Gastrocnemius medialis (tissue), 4 donors: ENCODE measurements at regions not wholly inside any gene's neighbourhood (a gene's known extent, or its start where the extent isn't known, plus 50 kb on each side); places are given as distances from the start of the nearest gene placed in this dataset.

ENCODE experiments used
- ATAC-seq, 2 donors: fragments of 150-250 bp; one replicate each; pipeline ENCODE4 v1.9.1; 2016
- DNase-seq, 2 donors: peaks; one replicate each; pipeline ENCODE4 v3.0.0-alpha.2; 2019
- H3K27ac ChIP-seq, 4 donors: fragments of 200-600 bp; sonication (generic); 1 replicate in 1 of 4; 2 replicates in 3 of 4; pipeline ENCODE4 v1.5.1; 2016 to 2018; ENCODE audit warnings: mild to moderate bottlenecking in 2 of 4, moderate library complexity in 1 of 4
- H3K27me3 ChIP-seq, 3 donors: fragments of 200-600 bp; sonication (generic) in 2 of 3; 1 replicate in 1 of 3; 2 replicates in 2 of 3; pipeline versions ENCODE4 v1.5.1 to v1.6.0; 2016 to 2019; ENCODE audit warnings: mild to moderate bottlenecking in 1 of 3, moderate library complexity in 1 of 3
- H3K36me3 ChIP-seq, 2 donors: fragments of 200-600 bp; sonication (generic) in 1 of 2; one replicate each; pipeline ENCODE4 v1.5.1; 2017 to 2018
- H3K4me1 ChIP-seq, 2 donors: fragments of 200-600 bp; sonication (generic) in 1 of 2; one replicate each; pipeline ENCODE4 v1.5.1; 2016 to 2017; ENCODE audit warnings: mild to moderate bottlenecking in 2 of 2
- H3K4me3 ChIP-seq, 4 donors: fragments of 200-600 bp; sonication (generic) in 3 of 4; 1 replicate in 1 of 4; 2 replicates in 3 of 4; pipeline ENCODE4 v1.5.1; 2016 to 2019; ENCODE audit warnings: mild to moderate bottlenecking in 2 of 4
- H3K9me3 ChIP-seq, 3 donors: fragments of 200-600 bp; sonication (generic) in 2 of 3; 1 replicate in 1 of 3; 2 replicates in 2 of 3; pipeline ENCODE4 v1.5.1; 2016 to 2019
- POLR2A ChIP-seq, 2 donors: fragments of 450-650 bp; IDR thresholded peaks; one replicate each; pipeline ENCODE4 v1.6.1; 2017; ENCODE audit warnings: antibody characterized with exemption in 2 of 2, mild to moderate bottlenecking in 2 of 2, moderate library complexity in 2 of 2
- in situ Hi-C, 4 donors: fragments of 200-750 bp; cut with MboI; loops; one replicate each; pipeline versions ENCODE4 v1.15.0 to v1.8.0; 2017; ENCODE audit warnings: low sequenced_read_pairs in 4 of 4
- intact Hi-C: fragments of 100-400 bp; cut with DNase I; formaldehyde crosslinking; loops from one replicate; pipeline ENCODE4 v1.15.1; 2023; ENCODE audit warnings: low total_unique reads
- TF ChIP-seq, protein P1 (sequence below), 5 experiments: fragments of 450-650 bp in 3 of 5; fragments of 200-600 bp in 2 of 5; sonication (generic) in 2 of 5; IDR thresholded peaks in 4 of 5; conservative IDR thresholded peaks in 1 of 5; 1 replicate in 4 of 5; 2 replicates in 1 of 5; pipeline ENCODE4 v1.5.1; 2016 to 2019; ENCODE audit warnings: antibody characterized with exemption in 5 of 5, mild to moderate bottlenecking in 3 of 5, moderate library complexity in 3 of 5

DNA sequence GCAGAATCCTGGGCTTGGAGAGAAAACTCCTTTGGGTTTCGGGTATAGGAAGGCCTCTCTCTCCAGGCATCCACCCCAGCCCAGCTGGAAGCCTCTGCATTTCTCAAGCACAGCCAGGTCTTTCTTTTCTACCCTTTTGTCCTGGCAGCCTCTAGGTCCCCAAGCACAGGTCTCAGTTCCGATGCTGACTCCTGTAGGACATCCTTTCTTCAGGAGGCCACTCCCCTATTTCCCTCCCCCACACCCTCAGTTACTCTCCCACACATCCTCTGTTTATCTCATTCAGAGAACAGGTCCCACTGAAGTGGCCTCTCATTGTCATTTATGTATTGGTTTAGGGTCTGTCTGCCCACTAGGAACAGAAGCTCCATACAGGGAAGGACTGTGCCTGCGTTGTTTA, 352.6 kb downstream of the VRK1 start:
- DNase-seq (no peak), ATAC-seq (no peak)
- in situ Hi-C loops: no loop called here
- Histone ChIP-seq H3K4me1 (no peaks in the 10 kb centered on the region), H3K4me3 (no peak overlapping the region), H3K36me3 (no peaks in the 10 kb centered on the region), H3K27ac (no peak overlapping the region), H3K27me3 (no peaks in the 10 kb centered on the region), H3K9me3 (no peaks in the 10 kb centered on the region)
- TF ChIP-seq, protein P1, sequence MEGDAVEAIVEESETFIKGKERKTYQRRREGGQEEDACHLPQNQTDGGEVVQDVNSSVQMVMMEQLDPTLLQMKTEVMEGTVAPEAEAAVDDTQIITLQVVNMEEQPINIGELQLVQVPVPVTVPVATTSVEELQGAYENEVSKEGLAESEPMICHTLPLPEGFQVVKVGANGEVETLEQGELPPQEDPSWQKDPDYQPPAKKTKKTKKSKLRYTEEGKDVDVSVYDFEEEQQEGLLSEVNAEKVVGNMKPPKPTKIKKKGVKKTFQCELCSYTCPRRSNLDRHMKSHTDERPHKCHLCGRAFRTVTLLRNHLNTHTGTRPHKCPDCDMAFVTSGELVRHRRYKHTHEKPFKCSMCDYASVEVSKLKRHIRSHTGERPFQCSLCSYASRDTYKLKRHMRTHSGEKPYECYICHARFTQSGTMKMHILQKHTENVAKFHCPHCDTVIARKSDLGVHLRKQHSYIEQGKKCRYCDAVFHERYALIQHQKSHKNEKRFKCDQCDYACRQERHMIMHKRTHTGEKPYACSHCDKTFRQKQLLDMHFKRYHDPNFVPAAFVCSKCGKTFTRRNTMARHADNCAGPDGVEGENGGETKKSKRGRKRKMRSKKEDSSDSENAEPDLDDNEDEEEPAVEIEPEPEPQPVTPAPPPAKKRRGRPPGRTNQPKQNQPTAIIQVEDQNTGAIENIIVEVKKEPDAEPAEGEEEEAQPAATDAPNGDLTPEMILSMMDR (IDR thresholded peaks at IDR 0.05 in 4 of 5, conservative IDR thresholded peaks at IDR 0.05 in 1 of 5): no peak
- no peak for TF ChIP-seq POLR2A (IDR thresholded peaks at IDR 0.05)
- intact Hi-C loops: no loop called here

DNA sequence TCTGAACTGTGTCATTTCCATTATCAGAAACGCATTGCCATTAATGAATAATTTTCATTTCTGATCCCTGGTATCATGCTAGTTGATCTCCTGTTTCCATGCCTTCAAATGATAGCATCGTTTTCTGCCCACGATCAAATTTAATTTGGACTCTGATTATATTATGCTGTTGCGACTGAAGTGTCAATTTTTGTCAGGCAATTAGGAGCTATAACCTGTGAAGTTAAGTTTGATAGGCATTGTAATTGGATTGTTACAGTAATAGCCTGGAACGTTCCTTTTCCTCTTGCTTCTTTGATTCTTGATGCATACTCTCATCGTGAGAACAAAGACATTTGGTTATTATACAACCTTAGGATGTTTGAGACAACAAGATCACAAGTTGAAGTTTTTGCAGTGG, 356.3 kb downstream of the VRK1 start:
- no peak overlapping the region for H3K27ac ChIP-seq
- no peaks in the 10 kb centered on the region for H3K27me3 ChIP-seq
- no peaks in the 10 kb centered on the region for H3K36me3 ChIP-seq
- H3K4me1 ChIP-seq: no peaks in the 10 kb centered on the region
- no peaks in the 10 kb centered on the region for H3K9me3 ChIP-seq
- in situ Hi-C loops: no loop called here
- no peak for DNase-seq
- no peak for TF ChIP-seq POLR2A (IDR thresholded peaks at IDR 0.05)
- TF ChIP-seq, protein P1 (IDR thresholded peaks at IDR 0.05 in 4 of 5, conservative IDR thresholded peaks at IDR 0.05 in 1 of 5): no peak
- no peak for ATAC-seq
- H3K4me3 ChIP-seq: no peak overlapping the region
- intact Hi-C loops: no loop called here

DNA sequence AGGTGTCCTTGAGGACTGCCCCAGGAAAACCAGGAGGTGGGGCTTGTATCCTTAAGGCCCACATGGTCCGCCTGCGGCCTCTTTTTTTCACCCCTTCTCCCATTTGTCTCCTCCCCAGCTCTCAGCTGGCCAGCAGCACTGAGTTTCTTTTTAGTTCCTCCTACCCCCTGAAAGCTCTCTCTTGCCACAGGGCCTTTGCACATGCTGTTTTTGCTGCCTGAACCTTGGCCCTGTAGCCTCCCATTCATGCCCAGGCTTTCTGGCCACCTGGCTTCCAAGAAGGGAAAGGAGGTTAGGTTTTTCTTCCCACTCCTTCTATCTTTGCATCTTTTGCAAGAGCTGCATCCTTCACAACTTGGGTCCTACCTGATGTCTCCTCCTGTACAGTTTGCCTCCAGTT, 358.1 kb downstream of the VRK1 start:
- H3K4me1 ChIP-seq: no peaks in the 10 kb centered on the region
- no peak overlapping the region for H3K27ac ChIP-seq
- no peaks in the 10 kb centered on the region for H3K9me3 ChIP-seq
- H3K36me3 ChIP-seq: no peaks in the 10 kb centered on the region
- TF ChIP-seq, protein P1 (IDR thresholded peaks at IDR 0.05 in 4 of 5, conservative IDR thresholded peaks at IDR 0.05 in 1 of 5): no peak
- TF ChIP-seq POLR2A (IDR thresholded peaks at IDR 0.05): no peak
- intact Hi-C loops: no loop called here
- in situ Hi-C loops: no loop called here
- DNase-seq (no peak), ATAC-seq (no peak)
- no peaks in the 10 kb centered on the region for H3K27me3 ChIP-seq
- no peak overlapping the region for H3K4me3 ChIP-seq

DNA sequence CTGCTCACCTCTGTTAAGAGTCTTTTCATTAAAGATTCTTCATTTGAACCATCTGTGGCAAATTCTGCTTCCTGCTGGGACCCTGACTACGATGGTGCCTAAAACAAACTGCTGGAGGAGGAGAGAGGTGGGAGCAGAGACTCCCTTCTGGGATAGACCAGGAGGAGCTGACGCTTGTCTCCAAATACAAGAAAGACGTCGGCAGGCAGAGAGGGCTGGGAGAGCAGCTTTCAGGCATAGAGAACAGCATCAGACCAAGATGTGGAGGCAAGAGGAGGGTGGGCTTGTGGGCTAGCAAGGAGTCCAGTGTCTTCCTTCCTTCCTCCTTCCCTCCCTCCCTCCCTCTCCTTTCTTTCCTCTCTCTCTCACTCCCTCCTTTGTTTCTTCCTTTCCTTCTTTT, 358.6 kb downstream of the VRK1 start:
- no peak overlapping the region for H3K4me3 ChIP-seq
- ATAC-seq (no peak), DNase-seq (no peak)
- TF ChIP-seq POLR2A (IDR thresholded peaks at IDR 0.05): no peak
- TF ChIP-seq, protein P1 (IDR thresholded peaks at IDR 0.05 in 4 of 5, conservative IDR thresholded peaks at IDR 0.05 in 1 of 5): no peak
- H3K27me3 ChIP-seq: no peaks in the 10 kb centered on the region
- H3K4me1 ChIP-seq: no peaks in the 10 kb centered on the region
- no peaks in the 10 kb centered on the region for H3K36me3 ChIP-seq
- in situ Hi-C loops (no loop called here), intact Hi-C loops (no loop called here)
- H3K27ac ChIP-seq: no peak overlapping the region
- H3K9me3 ChIP-seq: no peaks in the 10 kb centered on the region

DNA sequence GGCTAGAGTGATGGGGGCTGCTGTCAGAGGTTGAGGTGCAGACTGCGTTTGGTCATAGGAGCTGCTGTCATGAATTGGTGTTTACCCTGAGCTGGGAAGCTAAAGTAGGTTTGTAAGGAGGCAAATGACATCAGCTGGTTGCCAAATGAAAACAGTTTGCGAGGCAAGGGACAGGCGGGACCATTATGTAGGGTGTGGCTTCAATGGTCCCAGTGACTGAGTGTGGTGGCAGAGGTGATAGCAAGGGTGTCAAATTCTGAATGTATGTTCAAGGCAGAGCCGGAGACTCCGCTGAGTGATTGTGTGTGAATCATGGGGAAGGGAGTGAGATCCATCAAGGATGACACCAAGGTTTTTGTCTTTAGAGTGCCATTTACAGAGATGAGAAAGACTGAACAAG, 359.5 kb downstream of the VRK1 start:
- Histone ChIP-seq H3K4me1 (no peaks in the 10 kb centered on the region), H3K9me3 (no peaks in the 10 kb centered on the region), H3K36me3 (no peaks in the 10 kb centered on the region), H3K4me3 (no peak overlapping the region), H3K27ac (no peak overlapping the region), H3K27me3 (no peaks in the 10 kb centered on the region)
- DNase-seq (no peak), ATAC-seq (no peak)
- intact Hi-C loops: no loop called here
- in situ Hi-C loops: no loop called here
- TF ChIP-seq, protein P1 (IDR thresholded peaks at IDR 0.05 in 4 of 5, conservative IDR thresholded peaks at IDR 0.05 in 1 of 5): no peak
- no peak for TF ChIP-seq POLR2A (IDR thresholded peaks at IDR 0.05)
